ENCODE measurements at regions not wholly inside any gene's neighbourhood (a gene's known extent, or its start where the extent isn't known, plus 50 kb on each side); places are given as distances from the start of the nearest gene placed in this dataset.

- H3K4me2 ChIP-seq (ENCODE audit: insufficient read depth, low read length): no peak overlapping the region
- H3K36me3 ChIP-seq (ENCODE audit: control insufficient read depth, insufficient read depth, low read length): no peaks in the 10 kb centered on the region
- no peaks in the 10 kb centered on the region for H3K4me1 ChIP-seq (replicated peaks in 1 of 2; ENCODE audit: control insufficient read depth in 2 of 2, insufficient read depth in 2 of 2, low read length in 2 of 2)
- 4% methylated on average over 9 of the region's 9 CpGs for whole genome bisulfite sequencing (ENCODE audit: insufficient coverage, low coverage, missing lambda C conversion rate)
- ChIA-PET POLR2A (no interaction called here), CTCF (ENCODE audit: low intra/inter-chr PET ratio) (no interaction called here)
- in situ Hi-C loops (cut with MboI) (no loop called here), intact Hi-C loops (cut with micrococcal nuclease) (no loop called here)
- H3K9ac ChIP-seq (ENCODE audit: insufficient read depth in 1 of 2, low read depth in 2 of 2, low read length in 2 of 2): no peak overlapping the region
- no peak overlapping the region for H2AFZ ChIP-seq (ENCODE audit: low read depth, low read length)
- no peak for FAIRE-seq
- H4K20me1 ChIP-seq (replicated peaks; ENCODE audit: control insufficient read depth, insufficient read depth, low read length): no peaks in the 10 kb centered on the region
- ATAC-seq: no peak
- H3K27ac ChIP-seq (ENCODE audit: extremely low read depth, low read depth, low read length): no peak overlapping the region
- no peak overlapping the region for H3K4me3 ChIP-seq
- TF ChIP-seq XRCC4 (IDR thresholded peaks at IDR 0.05; ENCODE audit: extremely low read depth, insufficient read depth, insufficient read length): no peak
- TF ChIP-seq, protein P1, sequence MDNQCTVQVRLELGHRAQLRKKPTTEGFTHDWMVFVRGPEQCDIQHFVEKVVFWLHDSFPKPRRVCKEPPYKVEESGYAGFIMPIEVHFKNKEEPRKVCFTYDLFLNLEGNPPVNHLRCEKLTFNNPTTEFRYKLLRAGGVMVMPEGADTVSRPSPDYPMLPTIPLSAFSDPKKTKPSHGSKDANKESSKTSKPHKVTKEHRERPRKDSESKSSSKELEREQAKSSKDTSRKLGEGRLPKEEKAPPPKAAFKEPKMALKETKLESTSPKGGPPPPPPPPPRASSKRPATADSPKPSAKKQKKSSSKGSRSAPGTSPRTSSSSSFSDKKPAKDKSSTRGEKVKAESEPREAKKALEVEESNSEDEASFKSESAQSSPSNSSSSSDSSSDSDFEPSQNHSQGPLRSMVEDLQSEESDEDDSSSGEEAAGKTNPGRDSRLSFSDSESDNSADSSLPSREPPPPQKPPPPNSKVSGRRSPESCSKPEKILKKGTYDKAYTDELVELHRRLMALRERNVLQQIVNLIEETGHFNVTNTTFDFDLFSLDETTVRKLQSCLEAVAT (IDR thresholded peaks at IDR 0.05): no peak
- peak in 2 of 4 experiments; percentile 2 to 13 for DNase-seq (ENCODE audit: extremely low read depth in 1 of 4, low spot score in 3 of 4)
- no peaks in the 10 kb centered on the region for H3K79me2 ChIP-seq (ENCODE audit: control insufficient read depth, insufficient read depth, low read length)
- BruUV-seq (replicated peaks): no TSS peak
- no peaks in the 10 kb centered on the region; a peak in 1 of 5 replicates for H3K27me3 ChIP-seq (ENCODE audit: control insufficient read depth in 2 of 2, insufficient read depth in 2 of 2, low read length in 2 of 2)
- no peaks in the 10 kb centered on the region for H3K9me1 ChIP-seq (ENCODE audit: control insufficient read depth, insufficient read depth, low read length)
- H3K9me3 ChIP-seq (replicated peaks; ENCODE audit: control insufficient read depth, insufficient read depth, low read depth, low read length): no peaks in the 10 kb centered on the region
Observed at GRCh38 chr16:55151561-55152305, 172.3 kb upstream of the IRX6 start.

DNA sequence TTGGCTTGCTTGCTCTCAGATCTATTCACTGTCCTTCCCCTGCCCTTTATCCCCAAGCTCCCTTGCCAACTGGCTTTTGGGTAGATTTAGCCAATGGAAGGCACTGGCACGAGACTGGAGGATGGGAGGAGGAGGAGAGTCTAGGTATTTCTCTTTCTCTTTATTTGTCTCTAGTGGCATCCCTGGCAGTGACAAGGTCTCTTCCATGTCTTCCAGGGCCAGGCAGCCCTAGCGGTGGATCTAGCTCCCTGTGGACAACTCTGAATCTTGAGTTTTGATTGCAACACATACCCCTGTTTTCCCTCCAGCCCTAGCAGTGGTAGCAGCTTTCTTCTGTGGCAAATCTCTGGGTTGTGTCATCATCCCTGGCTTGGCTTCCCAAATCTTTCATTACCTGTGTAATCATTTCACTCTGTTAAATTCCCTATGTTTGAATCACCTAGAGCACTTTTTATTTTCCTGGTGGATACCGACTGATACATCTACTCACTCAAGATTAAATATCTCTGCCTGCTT, 171.1 kb upstream of the IRX6 start:
- in situ Hi-C loops (cut with MboI): no loop called here
- POLR2A ChIA-PET: interaction anchor here (0.7 kb wide), 1 partner anchor 9 kb away, joined by 3 read pairs; no protein-coding TSS in a partner anchor
- H3K27me3 ChIP-seq (ENCODE audit: control insufficient read depth in 2 of 2, insufficient read depth in 2 of 2, low read length in 2 of 2): no peaks in the 10 kb centered on the region; a peak in 1 of 5 replicates
- intact Hi-C loops (cut with micrococcal nuclease): no loop called here
- H3K4me2 ChIP-seq (ENCODE audit: insufficient read depth, low read length): no peak overlapping the region
- ATAC-seq (no peak), DNase-seq (ENCODE audit: extremely low read depth in 1 of 4, low spot score in 3 of 4) (no peak), FAIRE-seq (no peak)
- no peaks in the 10 kb centered on the region for H3K36me3 ChIP-seq (ENCODE audit: control insufficient read depth, insufficient read depth, low read length)
- H3K79me2 ChIP-seq (ENCODE audit: control insufficient read depth, insufficient read depth, low read length): no peaks in the 10 kb centered on the region
- no peak overlapping the region for H2AFZ ChIP-seq (ENCODE audit: low read depth, low read length)
- no peaks in the 10 kb centered on the region for H3K9me1 ChIP-seq (ENCODE audit: control insufficient read depth, insufficient read depth, low read length)
- no peak overlapping the region for H3K4me3 ChIP-seq
- 3% methylated on average over 3 of the region's 3 CpGs for WGBS (ENCODE audit: insufficient coverage, low coverage, missing lambda C conversion rate)
- no peaks in the 10 kb centered on the region for H3K9me3 ChIP-seq (replicated peaks; ENCODE audit: control insufficient read depth, insufficient read depth, low read depth, low read length)
- H4K20me1 ChIP-seq (replicated peaks; ENCODE audit: control insufficient read depth, insufficient read depth, low read length): no peaks in the 10 kb centered on the region
- no peak overlapping the region for H3K9ac ChIP-seq (ENCODE audit: insufficient read depth in 1 of 2, low read depth in 2 of 2, low read length in 2 of 2)
- no peak overlapping the region for H3K27ac ChIP-seq (ENCODE audit: extremely low read depth, low read depth, low read length)
- CTCF ChIA-PET (ENCODE audit: low intra/inter-chr PET ratio): no interaction called here
- no TSS peak for BruUV-seq (replicated peaks)
- no peaks in the 10 kb centered on the region for H3K4me1 ChIP-seq (replicated peaks in 1 of 2; ENCODE audit: control insufficient read depth in 2 of 2, insufficient read depth in 2 of 2, low read length in 2 of 2)
- TF ChIP-seq PHB2 (IDR thresholded peaks at IDR 0.05; ENCODE audit: low read depth) (no peak), ZBTB8A (IDR thresholded peaks at IDR 0.05; ENCODE audit: partially characterized antibody) (no peak), ZNF77 (CRISPR knock-in tag; IDR thresholded peaks at IDR 0.05) (no peak), SMARCE1 (IDR thresholded peaks at IDR 0.05) (no peak), EHMT2 (IDR thresholded peaks at IDR 0.05) (no peak), E2F6 (IDR thresholded peaks at IDR 0.05; ENCODE audit: borderline replicate concordance in 1 of 2, extremely low read depth in 1 of 2, insufficient read depth in 1 of 2, insufficient read length in 1 of 2, low read depth in 1 of 2, low read length in 1 of 2, poor library complexity in 1 of 2, severe bottlenecking in 1 of 2) (no peak)
- TF ChIP-seq, protein P2, sequence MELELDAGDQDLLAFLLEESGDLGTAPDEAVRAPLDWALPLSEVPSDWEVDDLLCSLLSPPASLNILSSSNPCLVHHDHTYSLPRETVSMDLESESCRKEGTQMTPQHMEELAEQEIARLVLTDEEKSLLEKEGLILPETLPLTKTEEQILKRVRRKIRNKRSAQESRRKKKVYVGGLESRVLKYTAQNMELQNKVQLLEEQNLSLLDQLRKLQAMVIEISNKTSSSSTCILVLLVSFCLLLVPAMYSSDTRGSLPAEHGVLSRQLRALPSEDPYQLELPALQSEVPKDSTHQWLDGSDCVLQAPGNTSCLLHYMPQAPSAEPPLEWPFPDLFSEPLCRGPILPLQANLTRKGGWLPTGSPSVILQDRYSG (tag; conservative IDR thresholded peaks at IDR 0.05; ENCODE audit: low read depth): no peak
- TF ChIP-seq, protein P3, sequence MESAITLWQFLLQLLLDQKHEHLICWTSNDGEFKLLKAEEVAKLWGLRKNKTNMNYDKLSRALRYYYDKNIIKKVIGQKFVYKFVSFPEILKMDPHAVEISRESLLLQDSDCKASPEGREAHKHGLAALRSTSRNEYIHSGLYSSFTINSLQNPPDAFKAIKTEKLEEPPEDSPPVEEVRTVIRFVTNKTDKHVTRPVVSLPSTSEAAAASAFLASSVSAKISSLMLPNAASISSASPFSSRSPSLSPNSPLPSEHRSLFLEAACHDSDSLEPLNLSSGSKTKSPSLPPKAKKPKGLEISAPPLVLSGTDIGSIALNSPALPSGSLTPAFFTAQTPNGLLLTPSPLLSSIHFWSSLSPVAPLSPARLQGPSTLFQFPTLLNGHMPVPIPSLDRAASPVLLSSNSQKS (CRISPR knock-in tag; IDR thresholded peaks at IDR 0.05): no peak

Data from K562 (cell line).